Common myeloid progenitor, CD34-positive (primary cell): ENCODE measurements at regions not wholly inside any gene's neighbourhood (a gene's known extent, or its start where the extent isn't known, plus 50 kb on each side); places are given as distances from the start of the nearest gene placed in this dataset.

Source experiments
- CTCF ChIA-PET: fragments of 350-600 bp; sonication (Branson Sonifier 250); formaldehyde crosslinking; loops from one replicate; lab custom pipeline; 2021; ENCODE audit warnings: antibody characterized with exemption; lab: Charles Lee
- POLR2A ChIA-PET: fragments of 350-600 bp; sonication (Branson Sonifier 250); formaldehyde crosslinking; loops from one replicate; lab custom pipeline; 2021; ENCODE audit warnings: antibody characterized with exemption; lab: Charles Lee
- DNase-seq, 3 donors: peaks; one replicate each; pipeline versions ENCODE4 v3.0.0 to v3.0.0-alpha.2; 2013
- H3K27ac ChIP-seq, 2 experiments: 1 replicate in 1 of 2; 2 replicates in 1 of 2; pipeline ENCODE4 v1.7.0; 2013; ENCODE audit warnings: inconsistent platforms in 2 of 2, low read length in 2 of 2, mild to moderate bottlenecking in 2 of 2, low read depth in 1 of 2, moderate library complexity in 1 of 2; ENCODE audit not compliant: severe bottlenecking in 2 of 2, insufficient read depth in 1 of 2, poor library complexity in 1 of 2
- H3K27me3 ChIP-seq, 5 experiments: replicated peaks in 2 of 5; 1 replicate in 3 of 5; 2 replicates in 2 of 5; pipeline versions ENCODE4 v1.6.1 to v1.7.0; 2013; ENCODE audit warnings: low read length in 4 of 5, mild to moderate bottlenecking in 2 of 5, moderate library complexity in 2 of 5, inconsistent platforms in 1 of 5; ENCODE audit not compliant: insufficient read depth in 5 of 5, control insufficient read depth in 4 of 5
- H3K36me3 ChIP-seq, 4 experiments: 1 replicate in 2 of 4; 2 replicates in 2 of 4; pipeline versions ENCODE4 v1.6.1 to v1.7.0; 2013; ENCODE audit warnings: low read length in 3 of 4, control low read depth in 1 of 4, mild to moderate bottlenecking in 1 of 4; ENCODE audit not compliant: control insufficient read depth in 4 of 4, insufficient read depth in 4 of 4
- H3K4me1 ChIP-seq, 4 experiments: 1 replicate in 3 of 4; 2 replicates in 1 of 4; pipeline versions ENCODE4 v1.6.1 to v1.7.1; 2013; ENCODE audit warnings: low read length in 3 of 4, mild to moderate bottlenecking in 3 of 4, control low read depth in 1 of 4, inconsistent platforms in 1 of 4, moderate library complexity in 1 of 4; ENCODE audit not compliant: control insufficient read depth in 4 of 4, insufficient read depth in 4 of 4; ENCODE audit errors: control extremely low read depth in 1 of 4
- H3K4me3 ChIP-seq, 7 experiments: 1 replicate in 4 of 7; 2 replicates in 3 of 7; pipeline versions ENCODE4 v1.5.1 to v1.7.0; 2013; ENCODE audit warnings: mild to moderate bottlenecking in 7 of 7, low read length in 6 of 7, moderate library complexity in 6 of 7, inconsistent platforms in 2 of 7, low read depth in 2 of 7, control low read depth in 1 of 7; ENCODE audit not compliant: insufficient read depth in 4 of 7, control insufficient read depth in 1 of 7; ENCODE audit errors: extremely low read depth in 1 of 7
- H3K9me3 ChIP-seq, 5 experiments: 1 replicate in 4 of 5; 2 replicates in 1 of 5; pipeline versions ENCODE4 v1.6.1 to v1.7.1; 2013; ENCODE audit warnings: low read length in 4 of 5, mild to moderate bottlenecking in 2 of 5, inconsistent platforms in 1 of 5, low read depth in 1 of 5, moderate library complexity in 1 of 5; ENCODE audit not compliant: control insufficient read depth in 4 of 5, insufficient read depth in 2 of 5; ENCODE audit errors: control extremely low read depth in 1 of 5
- WGBS: methylation state at CpG from one replicate; pipeline ENCODE4 v1.1.5; 2013; ENCODE audit not compliant: insufficient coverage; 5-methylcytosine and 5-hydroxymethylcytosine counted together

DNA sequence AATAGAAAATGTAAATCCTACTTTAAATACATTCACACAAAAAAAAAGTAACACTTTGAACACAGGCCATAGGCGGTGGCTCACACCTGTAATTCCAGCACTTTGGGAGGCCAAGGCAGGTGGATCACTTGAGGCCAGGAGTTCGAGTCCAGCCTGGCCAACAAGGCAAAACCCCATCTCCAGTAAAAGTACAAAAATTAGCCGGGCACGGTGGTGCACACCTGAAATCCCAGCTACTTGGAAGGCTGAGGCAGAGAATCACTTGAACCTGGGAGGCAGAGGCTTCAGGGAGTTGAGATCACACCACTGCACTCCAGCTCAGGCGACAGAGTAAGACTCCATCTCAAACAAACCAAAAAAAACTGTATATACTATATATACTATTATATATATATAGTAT, 303.6 kb downstream of the BCL11A start:
- H3K9me3 ChIP-seq, result peaks cover 0 to 2% (median 0%) of the 10 kb centered on the region in 5 experiments
- H3K4me1 ChIP-seq, result no peaks in the 10 kb centered on the region
- CTCF ChIA-PET, result interaction anchor here (0.9 kb wide), 1 partner anchor 90 kb away, joined by 3 read pairs; no protein-coding TSS in a partner anchor
- WGBS, result 91% methylated on average over 2 of the region's 5 CpGs
- no peaks in the 10 kb centered on the region for H3K36me3 ChIP-seq
- no peak for DNase-seq
- POLR2A ChIA-PET, result no interaction called here
- no peak overlapping the region for H3K27ac ChIP-seq
- H3K27me3 ChIP-seq, result no peaks in the 10 kb centered on the region
- no peak overlapping the region for H3K4me3 ChIP-seq

DNA sequence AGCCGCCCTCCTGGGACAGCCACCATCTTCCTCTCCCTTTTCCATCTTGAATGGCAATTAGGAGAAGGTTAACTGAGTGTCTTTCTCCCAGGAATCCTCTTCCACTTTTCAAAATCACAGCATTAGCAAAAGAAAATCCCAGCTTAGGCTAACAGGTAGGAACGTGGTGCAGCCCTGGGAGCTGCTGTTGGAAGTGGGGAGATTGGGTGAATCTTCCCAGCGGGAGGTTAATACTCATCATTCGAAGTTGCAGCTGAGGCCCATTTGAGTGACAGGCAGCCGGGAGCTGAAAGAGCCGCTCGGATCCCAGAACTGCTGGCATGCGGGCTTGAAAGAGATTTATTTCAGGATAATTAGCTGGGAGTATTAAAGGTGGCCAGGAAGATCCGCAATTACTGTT, 306.0 kb downstream of the BCL11A start:
- Histone ChIP-seq H3K27ac (no peak overlapping the region), H3K4me1 (no peaks in the 10 kb centered on the region), H3K27me3 (no peaks in the 10 kb centered on the region), H3K36me3 (no peaks in the 10 kb centered on the region), H3K4me3 (no peak overlapping the region), H3K9me3 (peaks cover 0 to 4% (median 0%) of the 10 kb centered on the region in 5 experiments)
- no peak for DNase-seq
- CTCF ChIA-PET, result interaction anchor here (0.7 kb wide), 1 partner anchor 345 kb away, joined by 3 read pairs; no protein-coding TSS in a partner anchor
- whole genome bisulfite sequencing, result 96% methylated on average over 4 of the region's 9 CpGs
- POLR2A ChIA-PET, result no interaction called here

DNA sequence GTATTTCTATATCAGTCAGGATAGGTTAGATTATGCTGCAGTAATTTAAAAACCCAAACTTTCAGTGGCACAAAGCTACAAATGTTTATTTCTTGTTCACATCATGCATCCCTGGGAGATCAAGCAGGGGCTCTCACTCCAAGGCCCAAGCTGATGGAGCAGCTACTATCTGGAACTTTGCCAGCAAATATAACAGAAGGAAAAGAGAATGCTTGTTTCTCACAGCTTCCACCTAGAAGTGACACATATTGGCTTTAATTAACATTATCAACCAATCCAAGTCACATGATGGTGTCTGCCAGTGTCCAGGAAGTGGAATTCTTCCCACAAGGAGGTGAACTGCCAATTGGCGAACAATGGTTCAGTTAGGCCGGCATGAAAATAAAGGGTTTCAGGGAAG, 306.9 kb downstream of the BCL11A start:
- DNase-seq, result no peak
- ChIA-PET POLR2A (no interaction called here), CTCF (no interaction called here)
- H3K4me1 ChIP-seq, result no peaks in the 10 kb centered on the region
- H3K4me3 ChIP-seq, result no peak overlapping the region
- no peak overlapping the region for H3K27ac ChIP-seq
- no CpG with 5 or more reads among the region's 2 CpGs for WGBS
- H3K9me3 ChIP-seq, result peaks cover 4 to 6% (median 4%) of the 10 kb centered on the region in 5 experiments
- H3K27me3 ChIP-seq, result no peaks in the 10 kb centered on the region
- H3K36me3 ChIP-seq, result no peaks in the 10 kb centered on the region

DNA sequence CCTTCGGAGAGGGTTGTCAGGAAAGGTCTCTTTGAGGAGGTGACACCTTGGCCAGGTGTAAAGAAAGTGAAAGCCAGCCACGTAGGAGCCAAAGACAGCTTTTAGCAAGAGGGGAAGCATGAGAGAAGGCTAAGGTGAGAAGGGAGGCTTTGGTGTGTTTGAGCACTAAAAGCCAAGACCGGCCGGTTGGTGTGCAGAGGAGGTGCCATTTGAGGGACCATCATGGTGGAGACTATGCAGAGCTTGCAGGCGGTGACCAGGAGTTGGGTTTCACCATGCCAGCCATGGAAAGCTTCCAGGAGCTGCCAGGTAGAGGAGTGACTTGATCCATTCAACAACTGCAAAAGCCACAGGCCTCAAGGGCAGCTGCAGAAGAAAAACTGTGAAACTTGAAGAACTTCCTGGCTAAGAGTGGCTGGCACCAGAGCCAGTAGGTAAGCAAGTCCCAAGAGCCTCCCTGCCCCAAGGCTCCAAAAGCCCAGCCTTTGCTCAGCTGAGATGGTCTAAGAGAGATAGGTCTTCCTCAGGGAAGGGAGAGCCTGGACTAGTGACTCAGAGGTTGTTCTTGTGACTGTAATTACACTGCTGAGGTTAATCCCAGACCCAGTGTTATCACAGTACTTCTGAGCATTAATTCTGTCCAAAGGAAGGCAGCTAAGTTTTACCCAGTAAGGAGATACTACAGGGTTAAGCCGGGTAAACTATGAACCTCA, 319.0 kb downstream of the BCL11A start:
- Histone ChIP-seq H3K27me3 (no peaks in the 10 kb centered on the region), H3K27ac (no peak overlapping the region), H3K36me3 (no peaks in the 10 kb centered on the region), H3K4me1 (peaks cover 0 to 2% (median 0%) of the 10 kb centered on the region in 4 experiments), H3K4me3 (no peak overlapping the region), H3K9me3 (peaks cover 0 to 9% (median 2%) of the 10 kb centered on the region in 5 experiments)
- ChIA-PET CTCF (no interaction called here), POLR2A (no interaction called here)
- DNase-seq, result no peak
- 100% methylated on average over 5 of the region's 6 CpGs for WGBS

DNA sequence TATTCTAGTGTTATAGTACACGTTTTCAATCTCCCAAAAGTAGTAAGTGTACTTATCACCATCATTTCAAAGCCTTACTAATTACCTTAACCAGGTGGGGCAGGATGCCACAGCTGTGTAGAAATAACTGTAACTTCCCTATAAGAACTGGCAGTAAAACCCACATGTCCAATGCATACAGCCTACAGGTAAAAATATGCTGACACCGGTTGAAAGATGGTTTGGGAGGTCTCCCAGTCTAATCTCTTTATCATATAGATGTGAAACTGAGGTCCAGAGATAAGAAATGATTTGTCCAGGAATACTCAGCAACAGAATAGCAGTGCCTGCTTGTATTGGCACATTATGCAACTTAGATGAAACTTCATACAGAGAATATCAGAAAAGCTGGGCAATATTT, 322.9 kb downstream of the BCL11A start:
- peak in 2 of 3 donors; percentile 25 to 45 for DNase-seq
- Histone ChIP-seq H3K4me3 (no peak overlapping the region), H3K36me3 (no peaks in the 10 kb centered on the region), H3K27ac (no peak overlapping the region), H3K27me3 (no peaks in the 10 kb centered on the region), H3K9me3 (peaks cover 0 to 11% (median 2%) of the 10 kb centered on the region in 5 experiments), H3K4me1 (peaks cover 10 to 20% (median 11%) of the 10 kb centered on the region in 4 experiments)
- no CpG with 5 or more reads among the region's 2 CpGs for WGBS
- ChIA-PET CTCF (no interaction called here), POLR2A (no interaction called here)

DNA sequence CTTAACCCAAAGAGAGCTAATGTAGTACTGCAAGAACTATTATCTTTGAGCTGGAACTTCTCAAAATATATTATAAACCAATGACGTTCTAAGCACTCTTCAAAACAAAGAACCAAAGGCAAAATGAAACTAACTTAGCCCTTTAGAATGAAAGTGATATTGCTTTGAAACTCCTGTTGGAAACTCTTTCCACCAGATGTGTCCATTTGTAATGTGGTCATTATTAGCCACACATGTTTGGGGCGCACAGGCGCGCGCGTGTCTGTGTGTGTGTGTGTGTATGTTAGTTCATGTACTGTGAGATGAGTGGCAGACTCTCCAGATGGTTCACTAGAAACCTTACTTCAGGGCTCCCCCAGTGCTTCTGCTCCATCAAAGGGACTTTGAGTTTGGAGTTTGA, 323.4 kb downstream of the BCL11A start:
- CTCF ChIA-PET, result no interaction called here
- WGBS, result no CpG with 5 or more reads among the region's 6 CpGs
- POLR2A ChIA-PET, result no interaction called here

DNA sequence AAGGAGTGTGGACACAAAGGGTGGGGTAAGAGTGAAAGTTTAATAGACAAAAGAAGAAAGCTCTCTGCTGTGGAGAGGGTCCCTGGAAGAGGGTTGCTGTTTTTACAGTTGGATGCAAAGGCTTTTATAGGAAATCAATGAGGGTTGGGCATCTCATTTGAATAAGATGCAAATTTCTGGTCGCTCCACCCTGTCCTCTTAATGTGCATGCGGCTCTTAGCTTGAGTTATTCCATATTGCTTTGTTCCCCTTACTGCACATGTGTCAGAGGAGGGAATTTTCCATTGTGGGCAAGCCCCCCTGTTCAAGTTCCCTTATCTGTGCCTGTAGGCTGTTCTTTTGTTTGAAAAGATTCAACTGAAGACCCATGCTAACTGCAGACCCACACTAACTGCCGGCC, 326.5 kb downstream of the BCL11A start:
- POLR2A ChIA-PET, result interaction anchor here (1.1 kb wide), 1 partner anchor 11 kb away, joined by 3 read pairs; no protein-coding TSS in a partner anchor
- 95% methylated on average over 2 of the region's 3 CpGs for WGBS
- DNase-seq, result peak; percentile 17 to 77 (median 72)

More for the DNA sequence above, 323.4 kb downstream of the BCL11A start:
- H3K4me3 ChIP-seq, result no peak overlapping the region
- H3K36me3 ChIP-seq, result no peaks in the 10 kb centered on the region
- H3K9me3 ChIP-seq, result peaks cover 0 to 11% (median 2%) of the 10 kb centered on the region in 5 experiments
- H3K4me1 ChIP-seq, result peaks cover 10 to 20% (median 11%) of the 10 kb centered on the region in 4 experiments
- no peak overlapping the region for H3K27ac ChIP-seq
- peak in 2 of 3 donors; percentile 77 to 82 for DNase-seq
- no peaks in the 10 kb centered on the region for H3K27me3 ChIP-seq

More for the DNA sequence above, 326.5 kb downstream of the BCL11A start:
- Histone ChIP-seq H3K27me3 (no peaks in the 10 kb centered on the region), H3K9me3 (peaks cover 0 to 8% (median 0%) of the 10 kb centered on the region in 5 experiments), H3K4me3 (no peak overlapping the region), H3K36me3 (no peaks in the 10 kb centered on the region), H3K4me1 (peaks cover 10 to 25% (median 12%) of the 10 kb centered on the region in 4 experiments), H3K27ac (no peak overlapping the region)
- CTCF ChIA-PET, result interaction anchor here (0.7 kb wide), 1 partner anchor 13 kb away, joined by 3 read pairs; no protein-coding TSS in a partner anchor
